Activated CD8-positive, alpha-beta T cell treated with anti-CD3 and anti-CD28 coated beads for 36 hours (primary cell): ENCODE measurements at regions not wholly inside any gene's neighbourhood (a gene's known extent, or its start where the extent isn't known, plus 50 kb on each side); places are given as distances from the start of the nearest gene placed in this dataset.

Experiments used
- ATAC-seq: fragments of 200-7000 bp; cut with Tn5 transposase; one replicate; pipeline ENCODE4 v1.10.0; 2021; ENCODE audit warnings: mild to moderate bottlenecking, moderate library complexity
- CTCF ChIA-PET: fragments of 350-600 bp; sonication (Branson Sonifier 250); formaldehyde crosslinking; loops from one replicate; lab custom pipeline; 2021; ENCODE audit warnings: antibody characterized with exemption; lab: Charles Lee
- POLR2A ChIA-PET: fragments of 350-600 bp; sonication (Branson Sonifier 250); formaldehyde crosslinking; loops from one replicate; lab custom pipeline; 2021; ENCODE audit warnings: antibody characterized with exemption; lab: Charles Lee
- DNase-seq: peaks from one replicate; pipeline ENCODE4 v3.0.0-alpha.2; 2020
- H3K27ac Mint-ChIP-seq: one replicate; pipeline ENCODE4 v1.8.0; 2021; ENCODE audit warnings: mild to moderate bottlenecking, mixed read lengths
- H3K27me3 Mint-ChIP-seq: one replicate; pipeline ENCODE4 v1.8.0; 2021; ENCODE audit warnings: mixed read lengths
- H3K36me3 Mint-ChIP-seq: one replicate; pipeline ENCODE4 v1.8.0; 2021; ENCODE audit warnings: low read depth, mixed read lengths
- H3K4me1 Mint-ChIP-seq: one replicate; pipeline ENCODE4 v1.8.0; 2021; ENCODE audit warnings: low read depth, mixed read lengths
- H3K4me3 Mint-ChIP-seq: one replicate; pipeline ENCODE4 v1.8.0; 2021; ENCODE audit warnings: mild to moderate bottlenecking, moderate library complexity, mixed read lengths
- H3K9me3 Mint-ChIP-seq: one replicate; pipeline ENCODE4 v1.8.0; 2021; ENCODE audit warnings: mixed read lengths
- CTCF ChIP-seq: fragments of 200-600 bp; IDR thresholded peaks from one replicate; pipeline ENCODE4 v1.8.0; 2022; ENCODE audit warnings: antibody characterized with exemption, mild to moderate bottlenecking
- intact Hi-C: fragments of 100-400 bp; cut with micrococcal nuclease; formaldehyde crosslinking; loops from one replicate; pipeline ENCODE4 v1.10.0; 2022

- DNase-seq (no peak), ATAC-seq (no peak)
- H3K27ac Mint-ChIP-seq = no peak overlapping the region
- H3K27me3 Mint-ChIP-seq = peaks cover 7% of the 10 kb centered on the region
- CTCF ChIA-PET = no interaction called here
- POLR2A ChIA-PET = no interaction called here
- H3K4me1 Mint-ChIP-seq = no peaks in the 10 kb centered on the region
- H3K9me3 Mint-ChIP-seq = peaks cover 3% of the 10 kb centered on the region
- no peak for TF ChIP-seq CTCF
- intact Hi-C loops = no loop called here
- no peaks in the 10 kb centered on the region for H3K36me3 Mint-ChIP-seq
- H3K4me3 Mint-ChIP-seq = no peak overlapping the region
Measured at GRCh38 chr14:38915125-38915524, 187.9 kb downstream of the SEC23A start.

GRCh38 chr14:38910092-38910491, 192.9 kb downstream of the SEC23A start:
- intact Hi-C loops = no loop called here
- H3K27ac Mint-ChIP-seq = no peak overlapping the region
- ChIA-PET POLR2A (no interaction called here), CTCF (interaction anchor here (0.6 kb wide), 1 partner anchor 400 kb away, joined by 3 read pairs; no protein-coding TSS in a partner anchor)
- ATAC-seq = no peak
- no peak for TF ChIP-seq CTCF
- H3K9me3 Mint-ChIP-seq = no peaks in the 10 kb centered on the region
- H3K4me1 Mint-ChIP-seq = no peaks in the 10 kb centered on the region
- H3K27me3 Mint-ChIP-seq = peaks cover 4% of the 10 kb centered on the region
- no peak overlapping the region for H3K4me3 Mint-ChIP-seq
- no peak for DNase-seq
- no peaks in the 10 kb centered on the region for H3K36me3 Mint-ChIP-seq

- intact Hi-C loops = no loop called here
- peaks cover 5% of the 10 kb centered on the region for H3K27me3 Mint-ChIP-seq
- TF ChIP-seq CTCF = no peak
- CTCF ChIA-PET = no interaction called here
- no peak overlapping the region for H3K4me3 Mint-ChIP-seq
- POLR2A ChIA-PET = no interaction called here
- H3K4me1 Mint-ChIP-seq = no peaks in the 10 kb centered on the region
- DNase-seq (no peak), ATAC-seq (no peak)
- H3K27ac Mint-ChIP-seq = no peak overlapping the region
- H3K9me3 Mint-ChIP-seq = no peaks in the 10 kb centered on the region
- H3K36me3 Mint-ChIP-seq = no peaks in the 10 kb centered on the region
Measured at GRCh38 chr14:38904959-38905358, 198.1 kb downstream of the SEC23A start.

GRCh38 chr14:38901791-38902190, 201.2 kb downstream of the SEC23A start:
- Mint-ChIP-seq H3K4me3 (no peak overlapping the region), H3K27me3 (peaks cover 5% of the 10 kb centered on the region), H3K4me1 (no peaks in the 10 kb centered on the region), H3K9me3 (no peaks in the 10 kb centered on the region), H3K36me3 (no peaks in the 10 kb centered on the region), H3K27ac (no peak overlapping the region)
- POLR2A ChIA-PET = no interaction called here
- DNase-seq = no peak
- intact Hi-C loops = no loop called here
- ATAC-seq = no peak
- CTCF ChIA-PET = no interaction called here
- TF ChIP-seq CTCF = no peak

GRCh38 chr14:38900887-38901286, 202.1 kb downstream of the SEC23A start:
- Mint-ChIP-seq H3K27ac (no peak overlapping the region), H3K27me3 (peaks cover 5% of the 10 kb centered on the region)
- no peak for TF ChIP-seq CTCF

More at GRCh38 chr14:38900887-38901286, 202.1 kb downstream of the SEC23A start:
- H3K4me1 Mint-ChIP-seq = no peaks in the 10 kb centered on the region
- no peaks in the 10 kb centered on the region for H3K9me3 Mint-ChIP-seq
- intact Hi-C loops = no loop called here
- no peak overlapping the region for H3K4me3 Mint-ChIP-seq
- DNase-seq = no peak
- no peak for ATAC-seq
- ChIA-PET CTCF (no interaction called here), POLR2A (no interaction called here)
- no peaks in the 10 kb centered on the region for H3K36me3 Mint-ChIP-seq
